WERI-Rb-1 (cell line): ENCODE measurements at regions not wholly inside any gene's neighbourhood (a gene's known extent, or its start where the extent isn't known, plus 50 kb on each side); places are given as distances from the start of the nearest gene placed in this dataset.

ENCODE experiments used
- DNase-seq: peaks from one replicate; pipeline ENCODE4 v3.0.0-alpha.2; 2020
- H3K27ac ChIP-seq: fragments of 250-450 bp; sonication (Bioruptor Pico); 2 replicates; pipeline ENCODE4 v1.5.1; 2020; ENCODE audit warnings: mild to moderate bottlenecking, moderate library complexity
- H3K27me3 ChIP-seq: fragments of 250-450 bp; sonication (Bioruptor Pico); 2 replicates; pipeline ENCODE4 v1.5.1; 2021; ENCODE audit warnings: mild to moderate bottlenecking, low read depth, moderate library complexity; ENCODE audit not compliant: insufficient read depth, severe bottlenecking
- H3K36me3 ChIP-seq: fragments of 250-450 bp; sonication (Bioruptor Pico); 2 replicates; pipeline ENCODE4 v1.5.1; 2020; ENCODE audit warnings: mild to moderate bottlenecking, moderate library complexity
- H3K4me3 ChIP-seq: 2 replicates; pipeline ENCODE4 v1.5.1; 2011; ENCODE audit warnings: low read depth, mild to moderate bottlenecking, control low read depth, low read length
- H3K9me3 ChIP-seq: fragments of 250-450 bp; sonication (Bioruptor Pico); 2 replicates; pipeline ENCODE4 v1.5.1; 2021; ENCODE audit warnings: mild to moderate bottlenecking, moderate library complexity; ENCODE audit not compliant: severe bottlenecking
- TF ChIP-seq, protein P1 (sequence below): IDR thresholded peaks from 2 replicates; pipeline ENCODE4 v1.5.1; 2011; ENCODE audit warnings: low read depth, mild to moderate bottlenecking, control low read depth, inconsistent platforms, low read length

DNA sequence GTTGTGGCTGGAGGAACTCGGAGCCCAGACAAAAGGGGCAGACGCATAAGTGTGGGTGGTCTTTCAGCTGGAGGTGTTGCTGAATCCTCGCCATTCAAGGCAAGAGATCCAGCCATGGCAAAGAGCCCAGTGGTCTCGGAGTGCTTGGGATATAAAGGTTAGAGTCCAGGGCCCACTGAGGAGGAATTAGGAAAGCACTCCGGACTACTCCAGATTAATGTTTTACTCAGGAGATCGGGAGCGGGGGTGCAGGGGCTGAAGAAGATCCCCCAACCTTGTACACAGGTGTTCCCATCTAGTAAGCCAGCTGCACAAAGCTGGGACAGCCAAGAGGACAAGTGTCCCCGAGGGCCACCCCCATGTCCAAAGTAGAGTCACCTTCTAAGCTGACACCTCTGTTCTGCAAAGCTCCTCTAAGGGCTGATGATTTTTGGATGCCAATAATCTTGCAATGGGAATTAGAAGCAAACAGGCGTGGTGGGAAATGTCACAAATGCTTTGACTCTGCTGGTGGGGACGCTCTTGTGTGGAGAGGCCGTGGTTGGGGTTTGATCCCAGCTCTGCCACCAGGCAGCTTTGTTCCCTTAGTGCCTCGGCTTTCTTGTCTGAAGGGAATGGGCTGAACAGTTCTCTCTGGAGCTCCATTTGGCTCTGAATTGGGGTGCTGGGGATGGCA lies 194.3 kb upstream of the SOX1 start:
- H3K27ac ChIP-seq, result no peak overlapping the region
- peaks cover 14% of the 10 kb centered on the region for H3K9me3 ChIP-seq
- peaks cover 95% of the 10 kb centered on the region for H3K27me3 ChIP-seq
- TF ChIP-seq, protein P1, sequence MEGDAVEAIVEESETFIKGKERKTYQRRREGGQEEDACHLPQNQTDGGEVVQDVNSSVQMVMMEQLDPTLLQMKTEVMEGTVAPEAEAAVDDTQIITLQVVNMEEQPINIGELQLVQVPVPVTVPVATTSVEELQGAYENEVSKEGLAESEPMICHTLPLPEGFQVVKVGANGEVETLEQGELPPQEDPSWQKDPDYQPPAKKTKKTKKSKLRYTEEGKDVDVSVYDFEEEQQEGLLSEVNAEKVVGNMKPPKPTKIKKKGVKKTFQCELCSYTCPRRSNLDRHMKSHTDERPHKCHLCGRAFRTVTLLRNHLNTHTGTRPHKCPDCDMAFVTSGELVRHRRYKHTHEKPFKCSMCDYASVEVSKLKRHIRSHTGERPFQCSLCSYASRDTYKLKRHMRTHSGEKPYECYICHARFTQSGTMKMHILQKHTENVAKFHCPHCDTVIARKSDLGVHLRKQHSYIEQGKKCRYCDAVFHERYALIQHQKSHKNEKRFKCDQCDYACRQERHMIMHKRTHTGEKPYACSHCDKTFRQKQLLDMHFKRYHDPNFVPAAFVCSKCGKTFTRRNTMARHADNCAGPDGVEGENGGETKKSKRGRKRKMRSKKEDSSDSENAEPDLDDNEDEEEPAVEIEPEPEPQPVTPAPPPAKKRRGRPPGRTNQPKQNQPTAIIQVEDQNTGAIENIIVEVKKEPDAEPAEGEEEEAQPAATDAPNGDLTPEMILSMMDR, result no peak
- H3K4me3 ChIP-seq, result no peak overlapping the region
- no peak for DNase-seq
- no peaks in the 10 kb centered on the region for H3K36me3 ChIP-seq

DNA sequence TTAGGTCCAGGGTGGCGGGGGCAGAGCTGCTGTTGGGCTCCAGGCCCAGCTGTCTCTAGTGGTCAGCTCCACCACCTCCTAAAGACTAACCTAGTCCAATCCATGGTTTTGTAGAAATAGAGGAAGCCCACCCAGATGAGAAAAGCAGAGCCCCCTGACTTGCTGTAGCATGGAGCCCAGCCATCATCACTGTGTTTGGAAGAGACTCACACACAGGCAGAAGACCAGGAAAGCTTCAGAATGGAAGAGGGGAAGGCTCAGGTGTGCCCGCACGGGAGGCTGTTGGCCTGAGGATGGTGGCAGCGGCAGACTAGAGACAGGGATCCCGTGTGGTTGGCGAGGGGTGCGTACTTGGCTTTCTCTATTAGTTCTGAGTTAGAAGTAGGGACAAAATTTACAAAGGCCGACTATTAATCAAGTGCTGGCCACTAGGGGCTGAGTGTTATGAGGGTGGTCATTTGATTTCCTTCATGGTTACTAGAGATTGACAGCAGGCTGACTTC lies 193.2 kb upstream of the SOX1 start:
- no peak for DNase-seq
- Histone ChIP-seq H3K4me3 (no peak overlapping the region), H3K27ac (no peak overlapping the region), H3K9me3 (peaks cover 11% of the 10 kb centered on the region), H3K36me3 (no peaks in the 10 kb centered on the region), H3K27me3 (peaks cover 95% of the 10 kb centered on the region)
- TF ChIP-seq, protein P1, result no peak

DNA sequence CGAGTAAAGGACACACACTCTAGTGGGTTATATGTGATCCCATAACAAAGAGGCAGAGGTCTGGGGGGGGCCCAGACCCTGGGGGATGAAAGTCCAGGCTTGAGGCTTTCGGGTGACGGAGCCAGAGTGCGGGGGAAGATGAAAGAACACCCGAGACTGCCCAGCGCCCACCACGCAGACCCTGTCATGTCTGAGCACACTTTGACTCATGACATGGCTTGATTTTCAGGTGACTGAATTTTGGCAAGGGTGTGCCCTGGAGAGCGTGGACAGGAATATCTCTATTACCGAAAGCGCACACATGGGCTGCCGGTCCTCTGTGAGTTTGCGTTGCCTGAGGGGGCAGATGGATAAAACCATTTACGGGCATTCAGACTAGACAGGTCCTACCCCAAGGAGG lies 192.0 kb upstream of the SOX1 start:
- no peaks in the 10 kb centered on the region for H3K36me3 ChIP-seq
- H3K4me3 ChIP-seq, result no peak overlapping the region
- peaks cover 93% of the 10 kb centered on the region for H3K27me3 ChIP-seq
- H3K9me3 ChIP-seq, result peaks cover 16% of the 10 kb centered on the region
- no peak overlapping the region for H3K27ac ChIP-seq
- no peak for DNase-seq
- TF ChIP-seq, protein P1, result no peak

DNA sequence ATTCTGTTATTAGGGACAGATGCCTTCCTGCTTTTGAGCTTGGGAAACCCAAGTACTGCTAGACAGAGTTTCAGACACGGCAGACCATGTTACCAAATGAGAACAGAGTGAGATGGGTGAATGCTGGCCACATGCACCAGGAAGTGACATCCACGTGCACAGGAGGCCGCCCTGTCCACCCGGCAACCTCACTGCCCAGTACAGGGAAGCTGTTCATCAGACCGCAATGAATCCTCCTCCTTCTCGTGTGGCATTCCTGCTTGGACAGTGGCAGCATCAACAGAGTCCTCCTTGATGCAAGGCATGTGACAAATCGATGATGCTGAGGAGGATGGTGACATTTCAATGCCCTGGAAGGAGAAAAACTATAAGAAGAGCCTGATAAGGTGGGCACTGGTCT lies 191.0 kb upstream of the SOX1 start:
- peaks cover 93% of the 10 kb centered on the region for H3K27me3 ChIP-seq

DNA sequence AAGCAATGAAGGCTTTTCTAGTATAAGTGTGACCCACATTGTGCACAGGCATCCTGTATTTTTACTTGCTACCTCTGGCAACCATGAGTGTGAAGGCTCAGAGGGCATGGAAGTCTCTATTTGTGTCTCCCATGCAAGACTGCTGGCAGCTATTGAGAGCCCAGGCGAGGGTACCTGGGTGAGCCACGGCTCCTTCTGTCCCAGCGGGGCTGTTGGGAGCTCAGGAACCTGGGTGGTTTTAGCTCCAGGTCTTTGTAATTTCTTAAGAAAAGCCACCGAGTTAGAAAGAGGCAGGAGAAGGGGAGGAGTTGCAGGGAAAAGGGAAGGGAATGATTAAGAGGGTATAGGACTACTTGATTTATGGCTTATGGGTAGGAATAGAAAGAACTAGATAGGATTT lies 190.4 kb upstream of the SOX1 start:
- DNase-seq, result no peak
- TF ChIP-seq, protein P1, result no peak
- H3K4me3 ChIP-seq, result no peak overlapping the region

More for the DNA sequence above, 191.0 kb upstream of the SOX1 start:
- Histone ChIP-seq H3K4me3 (no peak overlapping the region), H3K9me3 (peaks cover 16% of the 10 kb centered on the region), H3K27ac (no peak overlapping the region), H3K36me3 (no peaks in the 10 kb centered on the region)
- DNase-seq, result no peak
- TF ChIP-seq, protein P1, result no peak

DNA sequence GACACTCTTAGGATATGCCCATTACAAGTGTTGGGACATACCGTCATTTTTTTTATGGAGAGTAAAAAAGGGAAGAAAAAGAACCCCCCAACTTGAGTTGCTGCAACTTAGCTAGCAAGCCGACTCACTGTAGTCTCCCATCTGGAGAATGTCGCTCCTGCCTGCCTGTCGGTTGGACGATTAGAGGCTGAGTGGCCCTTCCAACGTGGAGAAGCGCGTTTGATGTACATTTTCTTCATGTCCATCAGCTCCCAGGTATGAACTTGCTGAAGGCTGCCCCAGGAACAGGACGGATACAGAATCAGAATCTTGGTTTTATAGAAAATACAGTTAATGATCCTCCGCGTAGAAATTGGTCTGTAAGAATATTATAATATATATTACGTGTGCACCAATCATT lies 189.0 kb upstream of the SOX1 start:
- H3K27me3 ChIP-seq, result peaks cover 93% of the 10 kb centered on the region
- TF ChIP-seq, protein P1, result no peak
- no peaks in the 10 kb centered on the region for H3K36me3 ChIP-seq
- peaks cover 16% of the 10 kb centered on the region for H3K9me3 ChIP-seq
- H3K27ac ChIP-seq, result no peak overlapping the region
- DNase-seq, result no peak
- no peak overlapping the region for H3K4me3 ChIP-seq

More for the DNA sequence above, 190.4 kb upstream of the SOX1 start:
- no peak overlapping the region for H3K27ac ChIP-seq
- H3K9me3 ChIP-seq, result peaks cover 16% of the 10 kb centered on the region
- peaks cover 93% of the 10 kb centered on the region for H3K27me3 ChIP-seq
- H3K36me3 ChIP-seq, result no peaks in the 10 kb centered on the region
